ENCODE measurements at regions not wholly inside any gene's neighbourhood (a gene's known extent, or its start where the extent isn't known, plus 50 kb on each side); places are given as distances from the start of the nearest gene placed in this dataset.
"Not testable (repeated sequence)": the region's sequence is repeated elsewhere in the genome, so short reads cannot be mapped to it uniquely, and the experiment has no call there.

GRCh38 chr14:106334428-106335109 is 808.2 kb downstream of the TMEM121 start:
- intact Hi-C loops (cut with micrococcal nuclease); H3K27ac Mint-ChIP-seq; H3K9me3 Mint-ChIP-seq; H3K4me3 Mint-ChIP-seq; H3K36me3 Mint-ChIP-seq (ENCODE audit: low read depth); H3K4me1 Mint-ChIP-seq (ENCODE audit: low read depth); POLR2A ChIA-PET; CTCF ChIA-PET: not testable (repeated sequence)
- peaks cover 14% of the 10 kb centered on the region for H3K27me3 Mint-ChIP-seq
- peak; percentile 97 for DNase-seq
- TF ChIP-seq, protein P1, sequence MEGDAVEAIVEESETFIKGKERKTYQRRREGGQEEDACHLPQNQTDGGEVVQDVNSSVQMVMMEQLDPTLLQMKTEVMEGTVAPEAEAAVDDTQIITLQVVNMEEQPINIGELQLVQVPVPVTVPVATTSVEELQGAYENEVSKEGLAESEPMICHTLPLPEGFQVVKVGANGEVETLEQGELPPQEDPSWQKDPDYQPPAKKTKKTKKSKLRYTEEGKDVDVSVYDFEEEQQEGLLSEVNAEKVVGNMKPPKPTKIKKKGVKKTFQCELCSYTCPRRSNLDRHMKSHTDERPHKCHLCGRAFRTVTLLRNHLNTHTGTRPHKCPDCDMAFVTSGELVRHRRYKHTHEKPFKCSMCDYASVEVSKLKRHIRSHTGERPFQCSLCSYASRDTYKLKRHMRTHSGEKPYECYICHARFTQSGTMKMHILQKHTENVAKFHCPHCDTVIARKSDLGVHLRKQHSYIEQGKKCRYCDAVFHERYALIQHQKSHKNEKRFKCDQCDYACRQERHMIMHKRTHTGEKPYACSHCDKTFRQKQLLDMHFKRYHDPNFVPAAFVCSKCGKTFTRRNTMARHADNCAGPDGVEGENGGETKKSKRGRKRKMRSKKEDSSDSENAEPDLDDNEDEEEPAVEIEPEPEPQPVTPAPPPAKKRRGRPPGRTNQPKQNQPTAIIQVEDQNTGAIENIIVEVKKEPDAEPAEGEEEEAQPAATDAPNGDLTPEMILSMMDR (IDR thresholded peaks at IDR 0.05): peak; percentile 62
- ATAC-seq: peak; percentile 71

GRCh38 chr14:106335110-106335429 is 808.7 kb downstream of the TMEM121 start:
- intact Hi-C loops (cut with micrococcal nuclease); POLR2A ChIA-PET; H3K4me3 Mint-ChIP-seq; H3K9me3 Mint-ChIP-seq; H3K4me1 Mint-ChIP-seq (ENCODE audit: low read depth); H3K36me3 Mint-ChIP-seq (ENCODE audit: low read depth); CTCF ChIA-PET; H3K27ac Mint-ChIP-seq; DNase-seq: not testable (repeated sequence)
- peaks cover 15% of the 10 kb centered on the region for H3K27me3 Mint-ChIP-seq
- peak; percentile 39 for ATAC-seq

- H3K4me1 Mint-ChIP-seq (ENCODE audit: low read depth); H3K27me3 Mint-ChIP-seq; CTCF ChIA-PET; DNase-seq; H3K9me3 Mint-ChIP-seq; ATAC-seq; H3K36me3 Mint-ChIP-seq (ENCODE audit: low read depth); H3K27ac Mint-ChIP-seq; POLR2A ChIA-PET; H3K4me3 Mint-ChIP-seq; intact Hi-C loops (cut with micrococcal nuclease): not testable (repeated sequence)
These were observed 812.4 kb downstream of the TMEM121 start for GRCh38 chr14:106338775-106339174.

- POLR2A ChIA-PET; H3K9me3 Mint-ChIP-seq; DNase-seq; ATAC-seq; H3K4me1 Mint-ChIP-seq (ENCODE audit: low read depth); H3K27me3 Mint-ChIP-seq; H3K27ac Mint-ChIP-seq; intact Hi-C loops (cut with micrococcal nuclease); H3K4me3 Mint-ChIP-seq; CTCF ChIA-PET; H3K36me3 Mint-ChIP-seq (ENCODE audit: low read depth): not testable (repeated sequence)
These were observed 814.3 kb downstream of the TMEM121 start for GRCh38 chr14:106340658-106341057.

GRCh38 chr14:106341161-106341560 is 814.8 kb downstream of the TMEM121 start:
- H3K27me3 Mint-ChIP-seq; H3K4me3 Mint-ChIP-seq; POLR2A ChIA-PET; intact Hi-C loops (cut with micrococcal nuclease); H3K9me3 Mint-ChIP-seq; DNase-seq; CTCF ChIA-PET; H3K4me1 Mint-ChIP-seq (ENCODE audit: low read depth); H3K27ac Mint-ChIP-seq; H3K36me3 Mint-ChIP-seq (ENCODE audit: low read depth): not testable (repeated sequence)
- ATAC-seq: peak; percentile 53

GRCh38 chr14:106343626-106344025 is 817.2 kb downstream of the TMEM121 start:
- Mint-ChIP-seq H3K36me3 (ENCODE audit: low read depth) (no peaks in the 10 kb centered on the region), H3K27me3 (peaks cover 8% of the 10 kb centered on the region), H3K9me3 (no peaks in the 10 kb centered on the region), H3K27ac (no peak overlapping the region), H3K4me1 (ENCODE audit: low read depth) (no peaks in the 10 kb centered on the region), H3K4me3 (no peak overlapping the region)
- ATAC-seq (no peak), DNase-seq (no peak)
- TF ChIP-seq, protein P1 (IDR thresholded peaks at IDR 0.05): no peak
- ChIA-PET POLR2A (no interaction called here), CTCF (interaction anchor here (0.8 kb wide), 1 partner anchor 30 kb away, joined by 3 read pairs; no protein-coding TSS in a partner anchor)
- intact Hi-C loops (cut with micrococcal nuclease): no loop called here

DNA sequence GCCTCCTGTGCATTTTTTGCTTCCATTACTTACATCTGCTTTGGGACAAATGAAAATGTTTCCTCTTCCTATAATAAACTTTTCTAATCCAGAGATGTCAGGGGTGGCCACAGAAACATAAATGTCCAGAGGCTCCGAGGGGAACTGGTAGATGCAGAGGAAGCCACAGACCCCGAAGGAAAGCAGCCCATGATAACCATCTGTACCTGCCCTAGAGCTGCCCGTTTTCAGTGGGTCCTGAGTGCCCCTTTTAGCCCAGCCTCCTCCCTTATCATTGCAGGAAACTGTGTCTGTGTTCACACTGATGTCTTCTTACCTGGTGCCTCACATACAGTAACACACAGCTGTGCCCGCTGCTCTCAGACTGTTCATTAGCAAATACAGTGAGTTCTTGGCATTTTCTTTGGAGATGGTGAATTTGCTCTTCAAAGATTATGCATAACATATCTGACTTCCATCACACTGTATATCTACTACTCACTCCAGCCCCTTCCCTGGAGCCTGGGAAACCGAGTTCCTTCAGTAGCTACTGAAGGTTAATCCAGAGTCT is 817.8 kb downstream of the TMEM121 start:
- POLR2A ChIA-PET; intact Hi-C loops (cut with micrococcal nuclease): not testable (repeated sequence)
- CTCF ChIA-PET: interaction anchor here (1.1 to 1.6 kb wide), 3 partner anchors 22 to 146 kb away, joined by 3 to 5 read pairs (median 3); no protein-coding TSS in a partner anchor

DNA sequence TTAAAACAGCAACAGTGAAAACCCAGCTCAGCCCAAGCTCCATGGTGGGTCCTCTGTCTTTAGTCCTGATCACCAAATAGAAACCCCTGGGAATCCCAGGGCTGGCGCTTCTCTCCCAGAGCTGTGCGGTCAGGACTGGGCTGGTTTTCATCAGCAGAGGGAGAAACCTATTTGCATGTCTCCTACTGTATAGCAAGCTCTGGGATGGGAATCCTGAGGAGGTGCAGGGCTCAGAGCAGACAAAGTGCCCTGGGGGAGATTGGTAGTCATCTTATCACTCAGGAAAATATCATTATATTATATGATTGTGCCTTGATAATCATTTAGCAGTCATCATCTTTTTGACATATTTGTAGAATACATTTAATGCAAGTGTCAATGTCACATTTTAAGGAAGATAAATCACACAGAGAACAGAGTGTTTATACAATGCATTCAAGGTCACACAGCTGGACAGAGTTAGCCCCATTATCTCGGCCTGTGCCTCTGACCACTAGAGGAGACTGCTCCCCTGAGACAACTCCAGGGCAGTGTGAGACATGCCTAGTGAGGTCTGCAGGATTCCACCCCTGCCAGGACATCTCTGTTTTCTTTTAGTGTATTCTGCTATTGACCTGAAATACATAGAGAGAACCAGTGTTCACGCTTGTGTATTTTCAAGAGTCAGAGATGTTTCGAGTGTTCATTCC is 818.6 kb downstream of the TMEM121 start:
- H3K4me3 Mint-ChIP-seq; DNase-seq; POLR2A ChIA-PET; H3K9me3 Mint-ChIP-seq; H3K36me3 Mint-ChIP-seq (ENCODE audit: low read depth); H3K4me1 Mint-ChIP-seq (ENCODE audit: low read depth); H3K27ac Mint-ChIP-seq; intact Hi-C loops (cut with micrococcal nuclease); H3K27me3 Mint-ChIP-seq; ATAC-seq: not testable (repeated sequence)
- CTCF ChIA-PET: interaction anchor here (0.8 to 5.4 kb wide), 7 partner anchors 23 to 213 kb away, joined by 3 to 60 read pairs (median 5); no protein-coding TSS in a partner anchor

More for the DNA sequence above, 817.8 kb downstream of the TMEM121 start:
- not testable (repeated sequence) for H3K4me1 Mint-ChIP-seq (ENCODE audit: low read depth); H3K4me3 Mint-ChIP-seq; H3K9me3 Mint-ChIP-seq; H3K27ac Mint-ChIP-seq; DNase-seq; H3K36me3 Mint-ChIP-seq (ENCODE audit: low read depth); ATAC-seq; H3K27me3 Mint-ChIP-seq
